A549 (cell line): ENCODE measurements at regions not wholly inside any gene's neighbourhood (a gene's known extent, or its start where the extent isn't known, plus 50 kb on each side); places are given as distances from the start of the nearest gene placed in this dataset.

Experiments used
- ATAC-seq, 2 experiments: fragments of 200-7000 bp in 1 of 2; fragments of >200 bp in 1 of 2; cut with Nextera tagmentation in 1 of 2; cut with Tn5 transposase in 1 of 2; 3 replicates each; pipeline versions ENCODE4 v1.8.0 to v1.9.1; 2018 to 2020; ENCODE audit warnings: mild to moderate bottlenecking in 1 of 2, moderate library complexity in 1 of 2
- CTCF ChIA-PET: fragments of 300-600 bp; sonication (Branson Sonifier 250); formaldehyde crosslinking; extraction: SDS; loops from one replicate; lab custom pipeline; 2021; ENCODE audit warnings: antibody characterized with exemption, inconsistent platforms; lab: Yijun Ruan, JAX
- POLR2A ChIA-PET: fragments of 350-600 bp; formaldehyde crosslinking; extraction: SDS; loops from one replicate; lab custom pipeline; 2021; ENCODE audit warnings: antibody characterized with exemption, inconsistent platforms; lab: Yijun Ruan, JAX
- DNase-seq, 2 experiments: peaks; one replicate each; pipeline versions ENCODE4 v3.0.0 to v3.0.0-alpha.2; 2011 to 2016; ENCODE audit warnings: low read depth in 1 of 2, low spot score in 1 of 2
- FAIRE-seq: peaks from 2 replicates; lab custom pipeline; 2011; peaks lifted over from hg19 to GRCh38; lab: Jason Lieb, UNC
- H3K27ac ChIP-seq, 2 experiments: fragments of >200 bp; sonication (Bioruptor Twin); formaldehyde crosslinking; 3 replicates each; pipeline ENCODE4 v1.5.1; 2016 to 2017
- H3K4me1 ChIP-seq: fragments of >200 bp; sonication (Bioruptor Twin); formaldehyde crosslinking; 3 replicates; pipeline ENCODE4 v1.6.1; 2016
- H3K4me2 ChIP-seq: fragments of >200 bp; sonication (Bioruptor Twin); formaldehyde crosslinking; 3 replicates; pipeline ENCODE4 v1.6.1; 2016
- H3K4me3 ChIP-seq: fragments of >200 bp; sonication (Bioruptor Twin); formaldehyde crosslinking; 3 replicates; pipeline ENCODE4 v1.5.1; 2016
- H3K9me3 ChIP-seq: fragments of >200 bp; sonication (Bioruptor Twin); formaldehyde crosslinking; 3 replicates; pipeline ENCODE4 v1.6.1; 2016
- CHD2 ChIP-seq: fragments of 150-350 bp; IDR thresholded peaks from 2 replicates; pipeline ENCODE4 v1.6.1; 2014; ENCODE audit warnings: low read length; ENCODE audit not compliant: partially characterized antibody
- ELK1 ChIP-seq: fragments of 150-350 bp; IDR thresholded peaks from 2 replicates; pipeline ENCODE4 v1.6.1; 2014; ENCODE audit warnings: low read depth, mild to moderate bottlenecking, low read length
- EP300 ChIP-seq, 2 experiments: fragments of >200 bp; sonication (Bioruptor Twin); formaldehyde crosslinking; IDR thresholded peaks; 2 replicates in 1 of 2; 3 replicates in 1 of 2; pipeline ENCODE4 v1.6.1; 2016 to 2017
- FOSL2 ChIP-seq, 2 experiments: fragments of 450-650 bp in 1 of 2; fragments of >200 bp in 1 of 2; sonication (Bioruptor Twin) in 1 of 2; formaldehyde crosslinking; IDR thresholded peaks; 2 replicates each; pipeline versions ENCODE4 v1.5.0 to v1.6.1; 2016 to 2020; ENCODE audit warnings: mild to moderate bottlenecking in 1 of 2, moderate library complexity in 1 of 2
- HES2 ChIP-seq: fragments of >200 bp; sonication (Bioruptor Twin); formaldehyde crosslinking; IDR thresholded peaks from 2 replicates; pipeline ENCODE4 v1.6.1; 2016
- HOXA7 ChIP-seq: fragments of 250-450 bp; sonication (Bioruptor Pico); IDR thresholded peaks from 2 replicates; pipeline ENCODE4 v1.5.0; 2020; ENCODE audit warnings: mild to moderate bottlenecking, moderate library complexity
- JUNB ChIP-seq: fragments of >200 bp; sonication (Bioruptor Twin); formaldehyde crosslinking; IDR thresholded peaks from 2 replicates; pipeline ENCODE4 v1.6.1; 2016
- KDM5A ChIP-seq: fragments of 200-600 bp; sonication (generic); IDR thresholded peaks from 2 replicates; pipeline ENCODE4 v1.6.1; 2016; ENCODE audit warnings: antibody characterized with exemption, mild to moderate bottlenecking
- MAFK ChIP-seq: fragments of 450-650 bp; IDR thresholded peaks from 2 replicates; pipeline ENCODE4 v1.6.1; 2014; ENCODE audit not compliant: partially characterized antibody
- MYC ChIP-seq: IDR thresholded peaks from 2 replicates; pipeline ENCODE4 v1.6.1; 2012; ENCODE audit warnings: mild to moderate bottlenecking, inconsistent platforms, low read length, improper control_type of control experiment, borderline replicate concordance
- NR3C1 ChIP-seq: fragments of >200 bp; sonication (Bioruptor Twin); formaldehyde crosslinking; IDR thresholded peaks from 3 replicates; pipeline ENCODE4 v1.6.1; 2017
- PHF8 ChIP-seq: fragments of 200-600 bp; sonication (generic); IDR thresholded peaks from 2 replicates; pipeline ENCODE4 v1.6.1; 2016; ENCODE audit warnings: low read depth, mild to moderate bottlenecking, antibody characterized with exemption, moderate library complexity, borderline replicate concordance
- REST ChIP-seq: fragments of 200-600 bp; sonication (generic); IDR thresholded peaks from 2 replicates; pipeline ENCODE4 v1.6.1; 2016; ENCODE audit warnings: antibody characterized with exemption, mild to moderate bottlenecking, moderate library complexity
- RFX5 ChIP-seq: fragments of 450-650 bp; IDR thresholded peaks from 2 replicates; pipeline ENCODE4 v1.7.1; 2014; ENCODE audit warnings: antibody characterized with exemption, mild to moderate bottlenecking, moderate library complexity
- SMC3 ChIP-seq: fragments of >200 bp; sonication (Bioruptor Twin); formaldehyde crosslinking; IDR thresholded peaks from 3 replicates; pipeline ENCODE4 v1.6.1; 2018; ENCODE audit warnings: inconsistent platforms
- SREBF2 ChIP-seq: fragments of 450-650 bp; IDR thresholded peaks from 2 replicates; pipeline ENCODE4 v1.6.1; 2014; ENCODE audit warnings: mild to moderate bottlenecking, moderate library complexity
- TFCP2L1 ChIP-seq: fragments of 250-450 bp; sonication (Bioruptor Pico); IDR thresholded peaks from 2 replicates; pipeline ENCODE4 v1.5.0; 2021; ENCODE audit warnings: mild to moderate bottlenecking
- ZSCAN20 ChIP-seq: fragments of 250-450 bp; sonication (Bioruptor Pico); IDR thresholded peaks from 2 replicates; pipeline ENCODE4 v1.8.0; 2022; ENCODE audit warnings: mild to moderate bottlenecking, moderate library complexity
- WGBS: methylation state at CpG from one replicate; pipeline ENCODE4 v1.1.6; 2017; ENCODE audit errors: missing lambda C conversion rate; 5-methylcytosine and 5-hydroxymethylcytosine counted together

- ChIA-PET CTCF (no interaction called here), POLR2A (no interaction called here)
- FAIRE-seq: no peak
- no peaks in the 10 kb centered on the region for H3K4me1 ChIP-seq
- 81% methylated on average over 18 of the region's 18 CpGs for WGBS
- ATAC-seq: no peak
- no peak for DNase-seq
- H3K9me3 ChIP-seq: peaks cover 11% of the 10 kb centered on the region; the same call in 2 of the 3 replicates
- H3K27ac ChIP-seq: no peak overlapping the region
- no peak overlapping the region for H3K4me3 ChIP-seq
- no peak overlapping the region for H3K4me2 ChIP-seq
- no peak for TF ChIP-seq KDM5A
Measured at GRCh38 chr2:106941372-106941993, 55.5 kb upstream of the ST6GAL2 start.

- FAIRE-seq: no peak
- no peak for DNase-seq
- no peak overlapping the region for H3K27ac ChIP-seq
- ATAC-seq: no peak
- H3K9me3 ChIP-seq: peaks cover 11% of the 10 kb centered on the region; the same call in 2 of the 3 replicates
- no peaks in the 10 kb centered on the region for H3K4me1 ChIP-seq
- no peak overlapping the region for H3K4me2 ChIP-seq
- ChIA-PET CTCF (interaction anchor here (1.6 kb wide), 1 partner anchor 10 kb away, joined by 3 read pairs; no protein-coding TSS in a partner anchor), POLR2A (no interaction called here)
- TF ChIP-seq EP300 (IDR thresholded peaks at IDR 0.05): no peak
- TF ChIP-seq REST: no peak
- TF ChIP-seq HOXA7 (CRISPR knock-in tag): no peak
- no peak for TF ChIP-seq SREBF2
- TF ChIP-seq HES2: no peak
- no peak for TF ChIP-seq NR3C1
- TF ChIP-seq ELK1: no peak
- TF ChIP-seq SMC3: no peak
- H3K4me3 ChIP-seq: no peak overlapping the region
- WGBS: 69% methylated on average over 3 of the region's 3 CpGs
Measured at GRCh38 chr2:106943468-106944200, 57.7 kb upstream of the ST6GAL2 start.

DNA sequence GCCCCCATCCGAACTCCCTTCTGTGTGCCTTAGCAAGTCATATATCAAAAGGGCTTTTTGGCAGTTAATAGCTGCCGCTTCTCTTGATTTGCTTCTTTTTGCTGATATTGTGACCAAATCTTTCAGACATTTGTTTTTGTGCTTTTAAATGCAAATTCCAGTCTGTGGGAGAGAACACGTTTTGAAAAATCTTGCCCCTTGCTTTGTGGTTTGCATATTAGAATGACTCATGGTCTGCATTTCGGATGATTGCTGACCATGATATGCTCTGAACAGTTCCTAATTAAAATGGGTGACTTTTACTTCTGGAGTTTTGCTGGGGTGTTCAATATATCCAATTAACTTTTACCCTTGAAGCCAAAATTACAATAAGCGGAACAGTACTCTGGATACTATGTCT lies 58.2 kb upstream of the ST6GAL2 start:
- no peak for DNase-seq
- ChIA-PET POLR2A (no interaction called here), CTCF (interaction anchor here (1.6 kb wide), 1 partner anchor 11 kb away, joined by 3 read pairs; no protein-coding TSS in a partner anchor)
- no peak overlapping the region for H3K4me2 ChIP-seq
- 79% methylated on average over 5 of the region's 5 CpGs for WGBS
- no peaks in the 10 kb centered on the region for H3K4me1 ChIP-seq
- TF ChIP-seq RFX5: no peak
- ATAC-seq: no peak
- no peak overlapping the region for H3K4me3 ChIP-seq
- no peak for FAIRE-seq
- peaks cover 11% of the 10 kb centered on the region; the same call in 2 of the 3 replicates for H3K9me3 ChIP-seq
- no peak overlapping the region for H3K27ac ChIP-seq

DNA sequence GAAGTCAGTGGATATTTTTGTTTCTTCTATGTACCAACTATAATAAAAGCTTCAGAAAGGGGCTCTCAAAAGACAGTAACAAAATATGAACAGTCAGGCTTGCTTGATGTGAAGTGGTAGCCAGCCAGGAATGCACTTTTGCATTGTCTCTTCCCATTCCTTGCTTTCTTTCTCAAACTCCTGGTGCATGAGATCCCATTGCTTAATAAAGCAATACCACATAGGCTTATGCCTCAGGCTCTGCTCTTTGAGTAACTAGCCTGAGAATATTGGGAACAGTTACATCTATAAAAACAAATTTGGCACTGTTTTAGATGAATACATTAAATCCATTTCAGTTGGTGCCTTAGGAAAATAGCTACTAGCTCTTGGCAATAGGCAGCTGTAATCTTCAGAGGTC lies 62.6 kb upstream of the ST6GAL2 start:
- Histone ChIP-seq H3K4me3 (no peak overlapping the region), H3K4me2 (no peak overlapping the region), H3K27ac (no peak overlapping the region), H3K9me3 (no peaks in the 10 kb centered on the region; the same call in 2 of the 3 replicates), H3K4me1 (no peaks in the 10 kb centered on the region)
- no peak for ATAC-seq
- DNase-seq: no peak
- ChIA-PET CTCF (no interaction called here), POLR2A (no interaction called here)
- no peak for FAIRE-seq
- no peak for TF ChIP-seq CHD2
- TF ChIP-seq REST: no peak
- no peak for TF ChIP-seq MAFK
- TF ChIP-seq KDM5A: no peak
- no peak for TF ChIP-seq MYC
- no peak for TF ChIP-seq NR3C1
- TF ChIP-seq FOSL2 (IDR thresholded peaks at IDR 0.05): no peak
- TF ChIP-seq FOSL2 (CRISPR knock-in tag; IDR thresholded peaks at IDR 0.05): no peak
- TF ChIP-seq PHF8: no peak
- no peak for TF ChIP-seq ZSCAN20 (CRISPR knock-in tag)
- TF ChIP-seq JUNB: no peak
- no peak for TF ChIP-seq SREBF2
- no peak for TF ChIP-seq TFCP2L1 (CRISPR knock-in tag)
- no peak for TF ChIP-seq SMC3
